OCI-LY7 (cell line): ENCODE measurements at regions not wholly inside any gene's neighbourhood (a gene's known extent, or its start where the extent isn't known, plus 50 kb on each side); places are given as distances from the start of the nearest gene placed in this dataset.

Experiments
- CTCF ChIP-seq: fragments of 200-600 bp; sonication (generic); conservative IDR thresholded peaks from 2 replicates; pipeline ENCODE4 v1.5.1; 2014; ENCODE audit warnings: mild to moderate bottlenecking, antibody characterized with exemption, low read length, moderate library complexity, mixed read lengths
- EZH2phosphoT487 ChIP-seq: fragments of 200-600 bp; sonication (generic); IDR thresholded peaks from 2 replicates; pipeline ENCODE4 v1.6.1; 2018; ENCODE audit warnings: low read depth, borderline replicate concordance, mild to moderate bottlenecking, mixed run types, antibody characterized with exemption, low read length, moderate library complexity, mixed read lengths

GRCh38 chr6:97427648-97428047 lies 144.6 kb upstream of the MMS22L start:
- TF ChIP-seq CTCF, result no peak
- no peak for TF ChIP-seq EZH2phosphoT487
